Tibial nerve (tissue), 4 donors: ENCODE measurements at regions not wholly inside any gene's neighbourhood (a gene's known extent, or its start where the extent isn't known, plus 50 kb on each side); places are given as distances from the start of the nearest gene placed in this dataset.

Source experiments
- DNase-seq, 2 donors: peaks; one replicate each; pipeline ENCODE4 v3.0.0-alpha.2; 2019; ENCODE audit warnings: low spot score in 2 of 2
- H3K27ac ChIP-seq, 4 donors: fragments of 200-600 bp; sonication (generic) in 3 of 4; one replicate each; pipeline ENCODE4 v1.5.1; 2017 to 2019; ENCODE audit warnings: mild to moderate bottlenecking in 1 of 4
- H3K27me3 ChIP-seq, 2 donors: fragments of 200-600 bp; sonication (generic) in 1 of 2; one replicate each; pipeline versions ENCODE4 v1.5.1 to v1.6.0; 2017 to 2019
- H3K36me3 ChIP-seq, 3 donors: fragments of 200-600 bp; sonication (generic); one replicate each; pipeline ENCODE4 v1.5.1; 2018 to 2019
- H3K4me1 ChIP-seq, 4 donors: fragments of 200-600 bp; sonication (generic) in 3 of 4; one replicate each; pipeline ENCODE4 v1.5.1; 2017 to 2019
- H3K4me3 ChIP-seq, 4 donors: fragments of 200-600 bp; sonication (generic) in 3 of 4; one replicate each; pipeline ENCODE4 v1.5.1; 2017 to 2019; ENCODE audit warnings: mild to moderate bottlenecking in 1 of 4, moderate library complexity in 1 of 4
- H3K9me3 ChIP-seq, 4 donors: fragments of 200-600 bp; sonication (generic) in 3 of 4; one replicate each; pipeline ENCODE4 v1.5.1; 2017 to 2019
- EP300 ChIP-seq, 2 donors: sonication (generic); formaldehyde crosslinking; IDR thresholded peaks; one replicate each; pipeline ENCODE4 v1.6.1; 2017; ENCODE audit warnings: antibody characterized with exemption in 2 of 2, mild to moderate bottlenecking in 1 of 2
- POLR2A ChIP-seq, 2 donors: fragments of 450-650 bp; IDR thresholded peaks; one replicate each; pipeline ENCODE4 v1.6.1; 2017; ENCODE audit warnings: antibody characterized with exemption in 2 of 2, mild to moderate bottlenecking in 2 of 2, moderate library complexity in 2 of 2
- WGBS, 2 donors: methylation state at CpG; one replicate each; pipeline ENCODE4 v1.1.5; 2018; 5-methylcytosine and 5-hydroxymethylcytosine counted together
- TF ChIP-seq, protein P1 (sequence below), 5 experiments: fragments of 200-600 bp in 3 of 5; fragments of 450-650 bp in 2 of 5; sonication (generic) in 3 of 5; IDR thresholded peaks; one replicate each; pipeline ENCODE4 v1.5.1; 2016 to 2019; ENCODE audit warnings: antibody characterized with exemption in 5 of 5, mild to moderate bottlenecking in 3 of 5, moderate library complexity in 2 of 5

DNA sequence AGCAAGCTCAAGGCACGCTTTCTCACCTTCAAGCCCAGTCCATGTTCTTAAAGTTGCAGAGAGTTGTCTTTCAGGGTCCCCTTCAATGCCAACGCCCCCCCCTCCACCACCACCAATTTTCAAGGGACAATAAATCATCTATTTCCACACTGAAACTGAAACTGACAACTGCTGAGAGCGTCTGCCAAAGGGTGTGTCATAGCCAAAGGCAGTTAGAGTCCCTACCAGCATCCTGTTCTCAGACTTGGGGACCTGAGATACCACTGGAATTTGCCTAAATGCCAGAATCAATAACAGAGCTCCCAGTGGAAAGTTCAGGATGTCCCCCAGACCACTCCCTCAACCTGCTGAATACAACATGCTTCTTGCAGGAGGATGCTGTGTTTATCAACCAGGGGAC lies 133.2 kb upstream of the SOX9 start:
- peaks cover 0 to 5% (median 0%) of the 10 kb centered on the region in 4 donors for H3K4me1 ChIP-seq
- no peaks in the 10 kb centered on the region for H3K9me3 ChIP-seq
- H3K4me3 ChIP-seq: no peak overlapping the region
- no peaks in the 10 kb centered on the region for H3K36me3 ChIP-seq
- no peak overlapping the region for H3K27ac ChIP-seq
- DNase-seq: no peak
- 35 to 43% methylated on average over 3 of the region's 3 CpGs for WGBS, 2 donors
- H3K27me3 ChIP-seq: no peaks in the 10 kb centered on the region
- TF ChIP-seq, protein P1, sequence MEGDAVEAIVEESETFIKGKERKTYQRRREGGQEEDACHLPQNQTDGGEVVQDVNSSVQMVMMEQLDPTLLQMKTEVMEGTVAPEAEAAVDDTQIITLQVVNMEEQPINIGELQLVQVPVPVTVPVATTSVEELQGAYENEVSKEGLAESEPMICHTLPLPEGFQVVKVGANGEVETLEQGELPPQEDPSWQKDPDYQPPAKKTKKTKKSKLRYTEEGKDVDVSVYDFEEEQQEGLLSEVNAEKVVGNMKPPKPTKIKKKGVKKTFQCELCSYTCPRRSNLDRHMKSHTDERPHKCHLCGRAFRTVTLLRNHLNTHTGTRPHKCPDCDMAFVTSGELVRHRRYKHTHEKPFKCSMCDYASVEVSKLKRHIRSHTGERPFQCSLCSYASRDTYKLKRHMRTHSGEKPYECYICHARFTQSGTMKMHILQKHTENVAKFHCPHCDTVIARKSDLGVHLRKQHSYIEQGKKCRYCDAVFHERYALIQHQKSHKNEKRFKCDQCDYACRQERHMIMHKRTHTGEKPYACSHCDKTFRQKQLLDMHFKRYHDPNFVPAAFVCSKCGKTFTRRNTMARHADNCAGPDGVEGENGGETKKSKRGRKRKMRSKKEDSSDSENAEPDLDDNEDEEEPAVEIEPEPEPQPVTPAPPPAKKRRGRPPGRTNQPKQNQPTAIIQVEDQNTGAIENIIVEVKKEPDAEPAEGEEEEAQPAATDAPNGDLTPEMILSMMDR (IDR thresholded peaks at IDR 0.05): no peak
- TF ChIP-seq POLR2A (IDR thresholded peaks at IDR 0.05) (no peak), EP300 (IDR thresholded peaks at IDR 0.05) (no peak)

DNA sequence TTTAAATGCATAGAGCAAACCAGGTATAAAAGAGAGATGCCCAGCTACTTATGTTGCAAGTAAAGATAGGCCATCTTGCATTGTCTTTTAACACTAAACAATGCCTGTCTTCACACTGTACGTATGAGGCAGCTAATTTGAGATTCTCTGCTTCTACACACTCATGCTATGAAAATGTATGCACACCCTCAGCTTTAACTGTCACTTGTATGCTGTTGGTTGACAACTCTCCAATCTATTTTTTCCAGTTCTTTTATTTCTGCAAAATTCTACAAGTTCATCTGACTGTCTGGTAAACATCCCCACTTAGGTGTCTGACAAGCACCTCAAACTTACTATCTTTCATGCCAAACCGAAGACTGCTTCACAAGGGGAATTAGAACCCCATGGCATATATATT lies 131.7 kb upstream of the SOX9 start:
- no peaks in the 10 kb centered on the region for H3K27me3 ChIP-seq
- 61 to 74% methylated on average over 2 of the region's 2 CpGs for WGBS, 2 donors
- no peaks in the 10 kb centered on the region for H3K9me3 ChIP-seq
- H3K4me1 ChIP-seq: peaks cover 0 to 5% (median 0%) of the 10 kb centered on the region in 4 donors
- no peak overlapping the region for H3K4me3 ChIP-seq
- H3K36me3 ChIP-seq: no peaks in the 10 kb centered on the region
- no peak for DNase-seq
- H3K27ac ChIP-seq: no peak overlapping the region
- TF ChIP-seq EP300 (IDR thresholded peaks at IDR 0.05) (no peak), POLR2A (IDR thresholded peaks at IDR 0.05) (no peak)
- TF ChIP-seq, protein P1 (IDR thresholded peaks at IDR 0.05): no peak

DNA sequence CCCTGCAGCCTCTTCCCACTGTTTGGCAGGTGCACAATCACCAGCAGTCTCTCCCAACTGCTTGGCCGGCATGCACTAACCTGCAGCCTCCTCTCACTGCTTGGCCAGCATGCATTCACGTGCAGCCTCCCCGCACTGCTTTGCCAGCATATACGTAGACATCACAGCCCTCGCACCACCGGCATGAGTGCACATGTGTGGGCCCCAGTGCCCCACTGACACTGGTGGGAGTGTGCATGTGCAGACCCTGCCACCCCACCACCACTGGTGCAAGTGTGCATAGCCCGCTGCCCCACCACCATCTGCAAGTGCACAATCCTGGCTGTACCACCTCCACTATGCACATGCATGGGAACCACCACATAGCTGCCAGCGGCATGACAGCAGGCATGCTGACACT lies 127.5 kb upstream of the SOX9 start:
- Histone ChIP-seq H3K27me3 (no peaks in the 10 kb centered on the region), H3K27ac (no peak overlapping the region), H3K36me3 (no peaks in the 10 kb centered on the region), H3K4me3 (no peak overlapping the region), H3K4me1 (no peaks in the 10 kb centered on the region), H3K9me3 (no peaks in the 10 kb centered on the region)
- WGBS, 2 donors: 91 to 100% methylated on average over 8 of the region's 8 CpGs
- no peak for DNase-seq
- TF ChIP-seq, protein P1 (IDR thresholded peaks at IDR 0.05): no peak
- no peak for TF ChIP-seq POLR2A (IDR thresholded peaks at IDR 0.05)
- TF ChIP-seq EP300 (IDR thresholded peaks at IDR 0.05): no peak

DNA sequence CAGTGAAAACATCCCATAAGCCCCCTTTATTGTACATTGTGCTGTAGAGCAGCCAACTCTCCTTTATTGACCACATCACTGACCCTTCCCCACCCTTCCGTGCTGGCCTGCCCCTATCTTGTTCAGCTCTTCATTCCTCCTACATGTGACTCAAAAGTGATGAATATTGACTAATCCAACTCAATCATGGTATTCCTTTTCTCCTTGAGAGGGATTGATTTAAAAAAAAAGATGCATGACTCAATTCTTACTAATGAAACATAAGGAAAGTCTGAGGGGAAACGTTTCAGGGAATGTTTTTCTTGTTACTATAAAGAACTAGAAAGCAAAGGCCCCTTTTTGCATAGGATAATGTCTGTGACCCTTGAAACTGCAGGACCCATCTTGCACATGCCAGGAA lies 125.2 kb upstream of the SOX9 start:
- H3K4me3 ChIP-seq: no peak overlapping the region
- H3K36me3 ChIP-seq: no peaks in the 10 kb centered on the region
- H3K9me3 ChIP-seq: no peaks in the 10 kb centered on the region
- no peaks in the 10 kb centered on the region for H3K27me3 ChIP-seq
- no peak for DNase-seq
- H3K4me1 ChIP-seq: no peaks in the 10 kb centered on the region
- H3K27ac ChIP-seq: no peak overlapping the region
- TF ChIP-seq POLR2A (IDR thresholded peaks at IDR 0.05) (no peak), EP300 (IDR thresholded peaks at IDR 0.05) (no peak)
- TF ChIP-seq, protein P1 (IDR thresholded peaks at IDR 0.05): no peak
- WGBS, 2 donors: 62 to 66% methylated on average over 2 of the region's 2 CpGs

DNA sequence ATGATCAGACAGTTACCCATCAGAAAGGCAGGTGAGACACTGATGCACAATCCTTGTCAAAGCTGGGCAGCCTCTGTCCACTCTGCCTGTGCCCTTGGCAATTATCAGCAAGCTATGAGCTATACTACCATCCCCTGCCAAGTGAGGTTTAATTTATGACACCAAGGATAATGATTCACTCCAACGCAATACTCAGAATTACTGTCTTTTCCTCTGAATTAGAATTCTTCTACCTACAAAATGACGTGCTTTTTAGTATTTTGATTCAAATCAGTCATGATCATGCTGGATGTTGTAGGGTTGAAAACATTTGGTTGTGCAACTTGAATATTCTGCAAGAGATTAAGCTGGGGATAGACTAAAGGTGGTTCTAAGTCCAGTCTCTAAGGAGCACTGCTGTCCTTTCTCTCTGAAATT lies 116.8 kb upstream of the SOX9 start:
- no peaks in the 10 kb centered on the region for H3K4me1 ChIP-seq
- H3K9me3 ChIP-seq: no peaks in the 10 kb centered on the region
- H3K4me3 ChIP-seq: no peak overlapping the region
- no peak for DNase-seq
- H3K27me3 ChIP-seq: no peaks in the 10 kb centered on the region
- WGBS, 2 donors: 86 to 93% methylated on average over 2 of the region's 2 CpGs
- TF ChIP-seq, protein P1 (IDR thresholded peaks at IDR 0.05): no peak
- H3K36me3 ChIP-seq: no peaks in the 10 kb centered on the region
- H3K27ac ChIP-seq: no peak overlapping the region
